DND-41 (cell line): ENCODE measurements at regions not wholly inside any gene's neighbourhood (a gene's known extent, or its start where the extent isn't known, plus 50 kb on each side); places are given as distances from the start of the nearest gene placed in this dataset.

ENCODE experiments used
- ATAC-seq: fragments of 200-7000 bp; cut with Tn5 transposase; 3 replicates; pipeline ENCODE4 v1.9.1; 2021; ENCODE audit warnings: low read depth; ENCODE audit not compliant: insufficient read depth
- DNase-seq: peaks from one replicate; pipeline ENCODE4 v3.0.0-alpha.2; 2020
- H2AFZ ChIP-seq: 2 replicates; pipeline ENCODE4 v1.6.0; 2012; ENCODE audit warnings: low read depth, low read length
- H3K27ac ChIP-seq: 2 replicates; pipeline ENCODE4 v1.5.1; 2012; ENCODE audit warnings: low read length, inconsistent platforms
- H3K27me3 ChIP-seq: fragments of 200-600 bp; sonication (generic); 2 replicates; pipeline ENCODE4 v1.6.0; 2012; ENCODE audit warnings: low read length, mild to moderate bottlenecking, inconsistent platforms; ENCODE audit not compliant: insufficient read depth, poor library complexity
- H3K36me3 ChIP-seq: 2 replicates; pipeline ENCODE4 v1.5.1; 2012; ENCODE audit warnings: low read length, inconsistent platforms; ENCODE audit not compliant: insufficient read depth
- H3K4me1 ChIP-seq: 2 replicates; pipeline ENCODE4 v1.5.1; 2012; ENCODE audit warnings: mild to moderate bottlenecking, low read length; ENCODE audit not compliant: insufficient read depth
- H3K4me2 ChIP-seq: 2 replicates; pipeline ENCODE4 v1.6.0; 2012; ENCODE audit warnings: mild to moderate bottlenecking, moderate library complexity, low read length, inconsistent platforms; ENCODE audit not compliant: insufficient read depth
- H3K4me3 ChIP-seq, 2 experiments: fragments of 200-600 bp in 1 of 2; shearing (Covaris generic) in 1 of 2; 2 replicates each; pipeline ENCODE4 v1.5.1; 2012 to 2016; ENCODE audit warnings: inconsistent platforms in 2 of 2, low read length in 2 of 2, mild to moderate bottlenecking in 2 of 2, low read depth in 1 of 2, moderate library complexity in 1 of 2
- H3K79me2 ChIP-seq: 2 replicates; pipeline ENCODE4 v1.6.0; 2012; ENCODE audit warnings: low read length, inconsistent platforms; ENCODE audit not compliant: insufficient read depth
- H3K9ac ChIP-seq: 2 replicates; pipeline ENCODE4 v1.6.0; 2012; ENCODE audit warnings: low read depth, mild to moderate bottlenecking, inconsistent platforms, low read length, moderate library complexity
- H3K9me3 ChIP-seq: 2 replicates; pipeline ENCODE4 v1.5.1; 2012; ENCODE audit warnings: low read length, moderate library complexity, mild to moderate bottlenecking, inconsistent platforms; ENCODE audit not compliant: insufficient read depth, severe bottlenecking
- H4K20me1 ChIP-seq: 2 replicates; pipeline ENCODE4 v1.6.0; 2012; ENCODE audit warnings: low read length; ENCODE audit not compliant: insufficient read depth
- CTCF ChIP-seq: IDR thresholded peaks from 2 replicates; pipeline ENCODE4 v1.5.1; 2012; ENCODE audit warnings: borderline replicate concordance, low read length, moderate library complexity, mild to moderate bottlenecking; ENCODE audit not compliant: poor library complexity, severe bottlenecking; ENCODE audit errors: extremely low read depth
- EZH2 ChIP-seq: IDR thresholded peaks from 3 replicates; pipeline ENCODE4 v1.6.1; 2012; ENCODE audit warnings: borderline replicate concordance, low read depth, mild to moderate bottlenecking, moderate library complexity, low read length, inconsistent platforms; ENCODE audit not compliant: severe bottlenecking

- TF ChIP-seq EZH2: no peak
- TF ChIP-seq CTCF: no peak
- H2AFZ ChIP-seq: no peak overlapping the region
- DNase-seq (no peak), ATAC-seq (no peak)
- H3K27ac ChIP-seq: no peak overlapping the region
- H3K79me2 ChIP-seq: no peaks in the 10 kb centered on the region
- H4K20me1 ChIP-seq: no peaks in the 10 kb centered on the region
- H3K9ac ChIP-seq: no peak overlapping the region
- H3K4me3 ChIP-seq: no peak overlapping the region
- H3K4me1 ChIP-seq: no peaks in the 10 kb centered on the region
- no peak overlapping the region for H3K4me2 ChIP-seq
- H3K9me3 ChIP-seq: no peaks in the 10 kb centered on the region
- H3K27me3 ChIP-seq: peaks cover 8% of the 10 kb centered on the region
- H3K36me3 ChIP-seq: no peaks in the 10 kb centered on the region
These were observed 111.6 kb upstream of the LRPAP1 start for GRCh38 chr4:3643518-3644433.

GRCh38 chr4:3642806-3643517, 110.7 kb upstream of the LRPAP1 start:
- DNase-seq (no peak), ATAC-seq (no peak)
- Histone ChIP-seq H3K36me3 (no peaks in the 10 kb centered on the region), H3K4me1 (no peaks in the 10 kb centered on the region), H3K27ac (no peak overlapping the region), H3K9ac (no peak overlapping the region), H4K20me1 (no peaks in the 10 kb centered on the region), H3K4me3 (no peak overlapping the region), H2AFZ (no peak overlapping the region), H3K79me2 (no peaks in the 10 kb centered on the region), H3K4me2 (no peak overlapping the region), H3K9me3 (no peaks in the 10 kb centered on the region), H3K27me3 (peaks cover 8% of the 10 kb centered on the region)
- TF ChIP-seq EZH2: no peak
- TF ChIP-seq CTCF: no peak

GRCh38 chr4:3642056-3642630, 109.9 kb upstream of the LRPAP1 start:
- H4K20me1 ChIP-seq: no peaks in the 10 kb centered on the region
- H2AFZ ChIP-seq: no peak overlapping the region
- H3K4me2 ChIP-seq: no peak overlapping the region
- H3K79me2 ChIP-seq: no peaks in the 10 kb centered on the region
- TF ChIP-seq CTCF (no peak), EZH2 (no peak)
- H3K27me3 ChIP-seq: peaks cover 8% of the 10 kb centered on the region
- H3K27ac ChIP-seq: no peak overlapping the region
- no peaks in the 10 kb centered on the region for H3K9me3 ChIP-seq
- DNase-seq: no peak
- H3K4me1 ChIP-seq: no peaks in the 10 kb centered on the region
- no peak overlapping the region for H3K4me3 ChIP-seq
- ATAC-seq: no peak
- no peak overlapping the region for H3K9ac ChIP-seq
- H3K36me3 ChIP-seq: no peaks in the 10 kb centered on the region
